GM13976 (cell line): ENCODE measurements at regions not wholly inside any gene's neighbourhood (a gene's known extent, or its start where the extent isn't known, plus 50 kb on each side); places are given as distances from the start of the nearest gene placed in this dataset.

Experiments used
- DNase-seq: peaks from one replicate; pipeline ENCODE4 v3.0.0; 2012; ENCODE audit warnings: low spot score
- CTCF ChIP-seq: IDR thresholded peaks from 2 replicates; pipeline ENCODE4 v1.5.1; 2012; ENCODE audit warnings: borderline replicate concordance, mild to moderate bottlenecking; ENCODE audit not compliant: insufficient read depth; ENCODE audit errors: extremely low read depth, missing control alignments, control extremely low read depth
- in situ Hi-C: fragments of 300-500 bp; cut with MboI; formaldehyde crosslinking; loops from one replicate; pipeline ENCODE4 v1.12.0; 2022; ENCODE audit warnings: low sequenced_read_pairs, mixed read lengths, inconsistent platforms; ENCODE audit not compliant: unreplicated experiment

DNA sequence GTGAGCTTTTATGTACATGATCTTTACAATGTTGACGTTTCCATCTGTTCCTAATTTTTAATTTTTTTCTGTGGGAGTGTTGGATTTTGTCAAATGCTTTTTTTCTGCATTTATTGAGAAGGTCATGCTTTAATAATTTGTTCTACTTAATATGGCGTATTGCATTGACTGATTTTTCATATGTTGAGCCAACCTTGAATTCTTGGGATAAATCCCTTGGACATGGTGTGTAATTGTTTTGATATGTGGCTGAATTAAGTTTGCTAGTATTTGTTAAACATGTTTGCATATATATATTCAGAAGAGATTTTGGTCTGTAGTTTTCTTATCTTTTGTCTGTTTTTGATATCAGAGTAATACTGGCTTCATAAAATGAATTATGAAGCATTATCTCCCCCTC, 256.7 kb downstream of the EDEM1 start:
- TF ChIP-seq CTCF: no peak
- in situ Hi-C loops: loop anchor here (25.0 kb wide), 1 partner anchor 293 kb away; no protein-coding TSS in a partner anchor
- no peak for DNase-seq

GRCh38 chr3:5445676-5446201, 258.2 kb downstream of the EDEM1 start:
- no peak for TF ChIP-seq CTCF
- in situ Hi-C loops: loop anchor here (25.0 kb wide), 1 partner anchor 292 kb away; no protein-coding TSS in a partner anchor
- no peak for DNase-seq

GRCh38 chr3:5448246-5448645, 260.7 kb downstream of the EDEM1 start:
- no peak for TF ChIP-seq CTCF
- in situ Hi-C loops: loop anchor here (25.0 kb wide), 1 partner anchor 289 kb away; no protein-coding TSS in a partner anchor

DNA sequence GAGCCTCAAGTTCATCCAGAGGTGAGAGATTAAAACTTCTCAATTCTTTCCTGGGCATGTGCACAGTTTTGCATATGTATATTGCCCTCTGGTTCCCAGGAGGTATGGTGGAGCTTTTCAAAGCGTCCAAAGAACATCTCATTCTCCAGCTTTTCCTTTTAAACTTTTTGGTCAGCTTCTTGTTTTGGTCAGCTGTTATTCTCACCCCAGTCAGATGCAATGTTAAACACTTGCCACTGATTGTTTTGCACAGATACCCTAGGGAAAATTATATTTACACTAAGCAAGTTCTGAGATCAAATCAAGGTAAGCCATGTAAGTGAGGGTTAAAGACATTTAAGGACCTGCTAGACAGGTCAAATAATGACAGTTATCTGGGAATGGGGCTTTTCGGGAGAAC, 261.3 kb downstream of the EDEM1 start:
- in situ Hi-C loops: loop anchor here (25.0 kb wide), 1 partner anchor 288 kb away; no protein-coding TSS in a partner anchor
- no peak for DNase-seq
- no peak for TF ChIP-seq CTCF

More at GRCh38 chr3:5448246-5448645, 260.7 kb downstream of the EDEM1 start:
- DNase-seq: no peak

DNA sequence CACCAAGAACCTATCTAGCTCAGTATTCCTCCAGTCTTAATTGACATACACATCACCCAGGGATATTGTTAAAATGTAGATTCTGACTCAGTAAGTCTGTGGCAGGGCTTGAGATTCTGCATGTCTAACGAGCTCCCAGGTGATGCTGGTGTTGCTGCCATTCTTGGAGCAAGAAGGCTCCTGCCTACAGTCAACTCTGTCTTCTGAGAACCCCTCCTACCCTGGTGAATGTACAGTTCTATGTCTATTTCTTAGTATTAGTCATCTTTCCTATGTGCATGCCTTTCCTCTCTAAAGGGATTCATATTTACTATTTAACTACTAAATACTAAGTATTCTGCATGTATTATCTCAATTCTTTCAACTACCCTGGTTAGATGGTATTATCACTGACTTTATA, 268.7 kb downstream of the EDEM1 start:
- TF ChIP-seq CTCF: no peak
- in situ Hi-C loops: no loop called here
- DNase-seq: no peak

GRCh38 chr3:5458526-5458925, 271.0 kb downstream of the EDEM1 start:
- in situ Hi-C loops: no loop called here
- no peak for TF ChIP-seq CTCF

DNA sequence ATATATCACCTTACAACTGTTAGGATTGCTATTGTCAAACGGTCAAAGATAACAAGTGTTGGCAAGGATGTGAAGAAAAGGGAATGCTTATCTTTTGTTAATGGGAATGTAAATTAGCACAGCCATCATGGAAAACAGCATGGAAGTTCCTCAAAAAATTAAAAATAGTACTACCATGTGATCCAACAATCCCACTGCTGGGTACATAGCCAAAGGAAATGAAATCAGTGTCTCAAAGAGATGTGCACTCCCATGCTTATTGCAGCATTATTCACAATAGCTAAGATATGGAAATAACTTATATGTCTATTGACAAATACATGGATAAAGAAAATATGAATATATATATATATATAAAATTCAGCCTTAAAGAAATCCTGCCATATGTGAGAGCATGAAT, 274.6 kb downstream of the EDEM1 start:
- TF ChIP-seq CTCF: no peak
- in situ Hi-C loops: no loop called here
- no peak for DNase-seq

More at GRCh38 chr3:5458526-5458925, 271.0 kb downstream of the EDEM1 start:
- no peak for DNase-seq
